ENCODE measurements at regions not wholly inside any gene's neighbourhood (a gene's known extent, or its start where the extent isn't known, plus 50 kb on each side); places are given as distances from the start of the nearest gene placed in this dataset.

GRCh38 chr13:21999666-22000065 is 328.8 kb downstream of the FGF9 start:
- FAIRE-seq: no peak
- no peak for DNase-seq (ENCODE audit: extremely low read depth in 1 of 4, low spot score in 3 of 4)

GRCh38 chr13:22000191-22000590 is 329.3 kb downstream of the FGF9 start:
- no peak for DNase-seq (ENCODE audit: extremely low read depth in 1 of 4, low spot score in 3 of 4)
- no peak for FAIRE-seq
- no peaks in the 10 kb centered on the region for H3K9me1 ChIP-seq (ENCODE audit: control insufficient read depth, insufficient read depth, low read length)
- TF ChIP-seq RBM15 (IDR thresholded peaks at IDR 0.05; ENCODE audit: insufficient read depth, low read length) (no peak), MTA1 (IDR thresholded peaks at IDR 0.05; ENCODE audit: borderline replicate concordance) (no peak), POLR3G (IDR thresholded peaks at IDR 0.05; ENCODE audit: extremely low read depth, insufficient read length, insufficient replicate concordance) (no peak), CTBP1 (IDR thresholded peaks at IDR 0.05; ENCODE audit: borderline replicate concordance) (no peak), RFX5 (IDR thresholded peaks at IDR 0.05; ENCODE audit: low read depth, low read length) (no peak), WHSC1 (IDR thresholded peaks at IDR 0.05; ENCODE audit: low read length) (no peak), MBD2 (IDR thresholded peaks at IDR 0.05; ENCODE audit: borderline replicate concordance, low read depth) (no peak)
- TF ChIP-seq, protein P1, sequence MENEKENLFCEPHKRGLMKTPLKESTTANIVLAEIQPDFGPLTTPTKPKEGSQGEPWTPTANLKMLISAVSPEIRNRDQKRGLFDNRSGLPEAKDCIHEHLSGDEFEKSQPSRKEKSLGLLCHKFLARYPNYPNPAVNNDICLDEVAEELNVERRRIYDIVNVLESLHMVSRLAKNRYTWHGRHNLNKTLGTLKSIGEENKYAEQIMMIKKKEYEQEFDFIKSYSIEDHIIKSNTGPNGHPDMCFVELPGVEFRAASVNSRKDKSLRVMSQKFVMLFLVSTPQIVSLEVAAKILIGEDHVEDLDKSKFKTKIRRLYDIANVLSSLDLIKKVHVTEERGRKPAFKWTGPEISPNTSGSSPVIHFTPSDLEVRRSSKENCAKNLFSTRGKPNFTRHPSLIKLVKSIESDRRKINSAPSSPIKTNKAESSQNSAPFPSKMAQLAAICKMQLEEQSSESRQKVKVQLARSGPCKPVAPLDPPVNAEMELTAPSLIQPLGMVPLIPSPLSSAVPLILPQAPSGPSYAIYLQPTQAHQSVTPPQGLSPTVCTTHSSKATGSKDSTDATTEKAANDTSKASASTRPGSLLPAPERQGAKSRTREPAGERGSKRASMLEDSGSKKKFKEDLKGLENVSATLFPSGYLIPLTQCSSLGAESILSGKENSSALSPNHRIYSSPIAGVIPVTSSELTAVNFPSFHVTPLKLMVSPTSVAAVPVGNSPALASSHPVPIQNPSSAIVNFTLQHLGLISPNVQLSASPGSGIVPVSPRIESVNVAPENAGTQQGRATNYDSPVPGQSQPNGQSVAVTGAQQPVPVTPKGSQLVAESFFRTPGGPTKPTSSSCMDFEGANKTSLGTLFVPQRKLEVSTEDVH (IDR thresholded peaks at IDR 0.05; ENCODE audit: low read depth, partially characterized antibody): no peak
- CTCF ChIA-PET (ENCODE audit: low intra/inter-chr PET ratio): no interaction called here
- peaks cover 0 to 29% of the 10 kb centered on the region in 2 experiments; a peak in 1 of 5 replicates for H3K27me3 ChIP-seq (ENCODE audit: control insufficient read depth in 2 of 2, insufficient read depth in 2 of 2, low read length in 2 of 2)
- no peak overlapping the region for H3K9ac ChIP-seq (ENCODE audit: insufficient read depth in 1 of 2, low read depth in 2 of 2, low read length in 2 of 2)
- intact Hi-C loops (cut with micrococcal nuclease): no loop called here
- no peak overlapping the region for H3K27ac ChIP-seq (ENCODE audit: extremely low read depth, low read depth, low read length)
- POLR2A ChIA-PET: no interaction called here
- H3K4me2 ChIP-seq (ENCODE audit: insufficient read depth, low read length): no peak overlapping the region
- 0% methylated on average over 9 of the region's 12 CpGs for WGBS (ENCODE audit: insufficient coverage, low coverage, missing lambda C conversion rate)
- H3K4me3 ChIP-seq: no peak overlapping the region
- no peaks in the 10 kb centered on the region for H3K9me3 ChIP-seq (replicated peaks; ENCODE audit: control insufficient read depth, insufficient read depth, low read depth, low read length)
- no peaks in the 10 kb centered on the region for H3K36me3 ChIP-seq (ENCODE audit: control insufficient read depth, insufficient read depth, low read length)
- ATAC-seq: no peak
- in situ Hi-C loops (cut with MboI): no loop called here
- H2AFZ ChIP-seq (ENCODE audit: low read depth, low read length): no peak overlapping the region
- no peaks in the 10 kb centered on the region; a peak in 1 of 5 replicates for H3K4me1 ChIP-seq (replicated peaks in 1 of 2; ENCODE audit: control insufficient read depth in 2 of 2, insufficient read depth in 2 of 2, low read length in 2 of 2)
- no peaks in the 10 kb centered on the region for H4K20me1 ChIP-seq (replicated peaks; ENCODE audit: control insufficient read depth, insufficient read depth, low read length)
- no TSS peak for BruUV-seq (replicated peaks)
- H3K79me2 ChIP-seq (ENCODE audit: control insufficient read depth, insufficient read depth, low read length): no peaks in the 10 kb centered on the region

More at GRCh38 chr13:21999666-22000065, 328.8 kb downstream of the FGF9 start:
- BruUV-seq (replicated peaks): no TSS peak
- Histone ChIP-seq H3K9me3 (replicated peaks; ENCODE audit: control insufficient read depth, insufficient read depth, low read depth, low read length) (no peaks in the 10 kb centered on the region), H3K79me2 (ENCODE audit: control insufficient read depth, insufficient read depth, low read length) (no peaks in the 10 kb centered on the region), H3K27ac (ENCODE audit: extremely low read depth, low read depth, low read length) (no peak overlapping the region), H4K20me1 (replicated peaks; ENCODE audit: control insufficient read depth, insufficient read depth, low read length) (no peaks in the 10 kb centered on the region), H3K36me3 (ENCODE audit: control insufficient read depth, insufficient read depth, low read length) (no peaks in the 10 kb centered on the region), H2AFZ (ENCODE audit: low read depth, low read length) (no peak overlapping the region), H3K4me3 (no peak overlapping the region), H3K9ac (ENCODE audit: insufficient read depth in 1 of 2, low read depth in 2 of 2, low read length in 2 of 2) (no peak overlapping the region), H3K4me1 (replicated peaks in 1 of 2; ENCODE audit: control insufficient read depth in 2 of 2, insufficient read depth in 2 of 2, low read length in 2 of 2) (no peaks in the 10 kb centered on the region; a peak in 1 of 5 replicates), H3K9me1 (ENCODE audit: control insufficient read depth, insufficient read depth, low read length) (no peaks in the 10 kb centered on the region), H3K27me3 (ENCODE audit: control insufficient read depth in 2 of 2, insufficient read depth in 2 of 2, low read length in 2 of 2) (peaks cover 0 to 29% of the 10 kb centered on the region in 2 experiments; a peak in 1 of 5 replicates), H3K4me2 (ENCODE audit: insufficient read depth, low read length) (no peak overlapping the region)
- intact Hi-C loops (cut with micrococcal nuclease): no loop called here
- in situ Hi-C loops (cut with MboI): no loop called here
- WGBS (ENCODE audit: insufficient coverage, low coverage, missing lambda C conversion rate): 0% methylated on average over 2 of the region's 6 CpGs
- CTCF ChIA-PET (ENCODE audit: low intra/inter-chr PET ratio): no interaction called here
- POLR2A ChIA-PET: interaction anchor here (1.1 kb wide), 1 partner anchor 11 kb away, joined by 3 read pairs; no protein-coding TSS in a partner anchor
- TF ChIP-seq ZBTB17 (CRISPR knock-in tag; IDR thresholded peaks at IDR 0.05) (no peak), PHB2 (IDR thresholded peaks at IDR 0.05; ENCODE audit: low read depth) (no peak), CREB1 (IDR thresholded peaks at IDR 0.05) (no peak), CREB1 (CRISPR knock-in tag; IDR thresholded peaks at IDR 0.05) (no peak), NFRKB (IDR thresholded peaks at IDR 0.05; ENCODE audit: low read depth) (no peak), ZNF668 (CRISPR knock-in tag; IDR thresholded peaks at IDR 0.05) (no peak), EGR1 (conservative IDR thresholded peaks at IDR 0.05) (no peak), ILK (tag; IDR thresholded peaks at IDR 0.05; ENCODE audit: borderline replicate concordance, low read depth) (no peak), KLF10 (CRISPR knock-in tag; IDR thresholded peaks at IDR 0.05) (no peak), OTX1 (CRISPR knock-in tag; IDR thresholded peaks at IDR 0.05) (no peak), TAF1 (IDR thresholded peaks at IDR 0.05; ENCODE audit: control insufficient read depth, extremely low read depth, insufficient read depth, low read length, severe bottlenecking) (no peak)
- TF ChIP-seq, protein P2, sequence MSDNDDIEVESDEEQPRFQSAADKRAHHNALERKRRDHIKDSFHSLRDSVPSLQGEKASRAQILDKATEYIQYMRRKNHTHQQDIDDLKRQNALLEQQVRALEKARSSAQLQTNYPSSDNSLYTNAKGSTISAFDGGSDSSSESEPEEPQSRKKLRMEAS (CRISPR knock-in tag; IDR thresholded peaks at IDR 0.05): no peak
- ATAC-seq: no peak
